ENCODE measurements at regions not wholly inside any gene's neighbourhood (a gene's known extent, or its start where the extent isn't known, plus 50 kb on each side); places are given as distances from the start of the nearest gene placed in this dataset.
"Not testable (repeated sequence)": the region's sequence is repeated elsewhere in the genome, so short reads cannot be mapped to it uniquely, and the experiment has no call there.

GRCh38 chr15:34494084-34494399 is 56.4 kb upstream of the GOLGA8A start:
- peak overlapping the region; percentile 32 for H3K4me3 ChIP-seq (ENCODE audit: low read depth, low read length)
- peaks cover 45% of the 10 kb centered on the region for H3K27me3 ChIP-seq (ENCODE audit: control insufficient read depth, insufficient read depth, low read length)
- H3K9me3 ChIP-seq (ENCODE audit: control insufficient read depth, insufficient read depth, low read length): no peaks in the 10 kb centered on the region
- no peak overlapping the region for H3K9ac ChIP-seq (ENCODE audit: low read depth, low read length)
- no peaks in the 10 kb centered on the region for H3K4me1 ChIP-seq (ENCODE audit: control insufficient read depth, insufficient read depth, low read length)
- no peaks in the 10 kb centered on the region for H3K36me3 ChIP-seq (ENCODE audit: control insufficient read depth, insufficient read depth, low read length)

GRCh38 chr15:34493001-34493400 is 55.4 kb upstream of the GOLGA8A start:
- Histone ChIP-seq H3K9me3 (ENCODE audit: control insufficient read depth, insufficient read depth, low read length) (no peaks in the 10 kb centered on the region), H3K27me3 (ENCODE audit: control insufficient read depth, insufficient read depth, low read length) (peaks cover 44% of the 10 kb centered on the region), H3K4me1 (ENCODE audit: control insufficient read depth, insufficient read depth, low read length) (no peaks in the 10 kb centered on the region), H3K9ac (ENCODE audit: low read depth, low read length) (no peak overlapping the region), H3K36me3 (ENCODE audit: control insufficient read depth, insufficient read depth, low read length) (no peaks in the 10 kb centered on the region), H3K4me3 (ENCODE audit: low read depth, low read length) (no peak overlapping the region)

GRCh38 chr15:34491488-34491887 is 53.9 kb upstream of the GOLGA8A start:
- H3K4me3 ChIP-seq (ENCODE audit: low read depth, low read length); H3K36me3 ChIP-seq (ENCODE audit: control insufficient read depth, insufficient read depth, low read length); H3K9ac ChIP-seq (ENCODE audit: low read depth, low read length); H3K9me3 ChIP-seq (ENCODE audit: control insufficient read depth, insufficient read depth, low read length); H3K4me1 ChIP-seq (ENCODE audit: control insufficient read depth, insufficient read depth, low read length): not testable (repeated sequence)
- peaks cover 44% of the 10 kb centered on the region for H3K27me3 ChIP-seq (ENCODE audit: control insufficient read depth, insufficient read depth, low read length)

GRCh38 chr15:34490417-34491193 is 53.0 kb upstream of the GOLGA8A start:
- H3K9me3 ChIP-seq (ENCODE audit: control insufficient read depth, insufficient read depth, low read length): no peaks in the 10 kb centered on the region
- no peaks in the 10 kb centered on the region for H3K4me1 ChIP-seq (ENCODE audit: control insufficient read depth, insufficient read depth, low read length)
- no peak overlapping the region for H3K9ac ChIP-seq (ENCODE audit: low read depth, low read length)
- H3K27me3 ChIP-seq (ENCODE audit: control insufficient read depth, insufficient read depth, low read length): peaks cover 43% of the 10 kb centered on the region
- no peaks in the 10 kb centered on the region for H3K36me3 ChIP-seq (ENCODE audit: control insufficient read depth, insufficient read depth, low read length)
- peak overlapping the region; percentile 23 for H3K4me3 ChIP-seq (ENCODE audit: low read depth, low read length)

- H3K4me1 ChIP-seq (ENCODE audit: control insufficient read depth, insufficient read depth, low read length); H3K36me3 ChIP-seq (ENCODE audit: control insufficient read depth, insufficient read depth, low read length); H3K9ac ChIP-seq (ENCODE audit: low read depth, low read length); H3K4me3 ChIP-seq (ENCODE audit: low read depth, low read length); H3K9me3 ChIP-seq (ENCODE audit: control insufficient read depth, insufficient read depth, low read length): not testable (repeated sequence)
- peaks cover 30% of the 10 kb centered on the region for H3K27me3 ChIP-seq (ENCODE audit: control insufficient read depth, insufficient read depth, low read length)
Measured at GRCh38 chr15:34488973-34489959, 51.7 kb upstream of the GOLGA8A start.

Data from iPS-15b (cell line).